Stomach (tissue), 8 donors: ENCODE measurements at regions not wholly inside any gene's neighbourhood (a gene's known extent, or its start where the extent isn't known, plus 50 kb on each side); places are given as distances from the start of the nearest gene placed in this dataset.

ENCODE experiments used
- DNase-seq, 2 donors: peaks; one replicate each; pipeline versions ENCODE4 v3.0.0 to v3.0.0-alpha.2; 2013 to 2019
- H3K27ac ChIP-seq, 5 donors: fragments of 200-600 bp in 4 of 5; sonication (generic) in 4 of 5; one replicate each; pipeline ENCODE4 v1.5.1; 2013 to 2019; ENCODE audit warnings: mild to moderate bottlenecking in 1 of 5, moderate library complexity in 1 of 5
- H3K27me3 ChIP-seq, 3 donors: fragments of 200-600 bp; sonication (generic); one replicate each; pipeline ENCODE4 v1.5.1; 2017 to 2019; ENCODE audit warnings: mixed run types in 1 of 3
- H3K36me3 ChIP-seq, 4 donors: fragments of 200-600 bp; sonication (generic); 1 replicate in 3 of 4; 2 replicates in 1 of 4; pipeline ENCODE4 v1.5.1; 2016 to 2019
- H3K4me1 ChIP-seq, 4 donors: fragments of 200-600 bp; sonication (generic); one replicate each; pipeline ENCODE4 v1.5.1; 2016 to 2019
- H3K4me3 ChIP-seq, 4 donors: fragments of 200-600 bp; sonication (generic) in 3 of 4; one replicate each; pipeline ENCODE4 v1.5.1; 2016 to 2019; ENCODE audit warnings: mild to moderate bottlenecking in 1 of 4
- H3K9me3 ChIP-seq, 4 donors: fragments of 200-600 bp; sonication (generic); one replicate each; pipeline ENCODE4 v1.5.1; 2016 to 2019
- EP300 ChIP-seq: sonication (generic); formaldehyde crosslinking; IDR thresholded peaks from one replicate; pipeline ENCODE4 v1.6.1; 2017; ENCODE audit warnings: antibody characterized with exemption
- POLR2A ChIP-seq, 4 donors: fragments of 450-650 bp; IDR thresholded peaks; one replicate each; pipeline ENCODE4 v1.6.1; 2016; ENCODE audit warnings: antibody characterized with exemption in 4 of 4, control low read depth in 2 of 4, mild to moderate bottlenecking in 1 of 4, moderate library complexity in 1 of 4
- POLR2AphosphoS5 ChIP-seq, 3 donors: sonication (generic); formaldehyde crosslinking; IDR thresholded peaks; one replicate each; pipeline ENCODE4 v1.6.1; 2016; ENCODE audit warnings: antibody characterized with exemption in 3 of 3
- WGBS, 5 donors: extraction: QIAGEN DNeasy Blood & Tissue Kit in 3 of 5; methylation state at CpG; one replicate each; pipeline versions ENCODE4 v1.1.5 to v1.1.7; 2013 to 2018; 5-methylcytosine and 5-hydroxymethylcytosine counted together
- intact Hi-C: fragments of 100-400 bp; cut with DNase I; formaldehyde crosslinking; loops from one replicate; pipeline ENCODE4 v1.15.1; 2023; ENCODE audit warnings: low total_unique reads
- TF ChIP-seq, protein P1 (sequence below), 7 experiments: fragments of 450-650 bp in 4 of 7; fragments of 200-600 bp in 3 of 7; sonication (generic) in 3 of 7; IDR thresholded peaks; one replicate each; pipeline ENCODE4 v1.5.1; 2016 to 2019; ENCODE audit warnings: antibody characterized with exemption in 7 of 7, control low read depth in 2 of 7, mild to moderate bottlenecking in 1 of 7
- donor health status: healthy with polysubstance abuse.
- donor health status: Bipolar disorder and iron deficiency.
- donor health status: healthy.

DNA sequence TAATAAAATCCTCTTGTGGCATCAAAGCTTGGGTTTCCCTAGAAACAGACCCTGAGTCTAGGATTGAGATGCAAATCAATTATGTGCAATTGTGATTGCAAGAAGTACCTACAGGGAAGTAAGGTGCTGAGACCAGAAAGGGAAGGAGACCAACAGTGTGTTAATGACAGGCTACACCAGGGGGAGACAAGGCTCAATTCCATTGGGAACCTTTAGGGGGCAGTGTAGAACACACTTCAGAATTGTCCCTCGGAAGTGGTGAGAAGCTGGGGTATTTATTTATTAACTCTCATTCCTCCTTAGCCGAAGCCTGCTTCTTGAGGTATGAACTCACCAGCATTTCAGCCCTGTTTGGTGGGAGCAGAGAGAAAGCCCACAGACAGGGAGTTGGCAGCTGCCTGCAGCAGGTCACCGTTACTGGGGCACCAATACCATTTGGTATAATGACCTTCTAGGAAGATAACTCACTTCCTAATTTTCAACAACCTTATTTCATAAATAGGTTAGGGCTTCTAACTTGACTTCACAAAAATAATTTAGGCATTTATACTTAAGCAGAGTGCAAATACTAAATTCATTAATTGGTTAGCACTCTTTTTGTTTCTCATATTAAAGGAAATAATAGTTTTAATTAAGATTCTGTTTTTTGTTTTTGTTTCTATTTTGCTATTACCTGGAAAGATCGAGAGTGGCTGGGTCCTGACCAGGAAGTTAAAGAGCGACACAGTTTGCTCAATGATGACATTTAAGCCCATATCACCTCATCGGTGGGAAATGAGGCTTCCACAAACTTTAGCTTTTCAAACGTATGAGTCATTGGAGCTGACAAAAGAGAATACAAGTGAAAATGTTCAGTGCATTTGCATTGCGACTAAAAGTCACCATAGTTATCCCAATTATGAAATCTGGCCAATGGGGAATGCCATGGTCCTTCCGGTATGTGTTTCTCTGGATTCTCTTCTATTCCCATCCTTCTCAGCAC, 94.8 kb downstream of the BTBD3 start:
- H3K27me3 ChIP-seq = no peaks in the 10 kb centered on the region
- H3K9me3 ChIP-seq = no peaks in the 10 kb centered on the region
- DNase-seq = peak; percentile 28 to 62
- no peak overlapping the region for H3K27ac ChIP-seq
- TF ChIP-seq POLR2A (IDR thresholded peaks at IDR 0.05) (no peak), POLR2AphosphoS5 (IDR thresholded peaks at IDR 0.05) (no peak)
- TF ChIP-seq, protein P1, sequence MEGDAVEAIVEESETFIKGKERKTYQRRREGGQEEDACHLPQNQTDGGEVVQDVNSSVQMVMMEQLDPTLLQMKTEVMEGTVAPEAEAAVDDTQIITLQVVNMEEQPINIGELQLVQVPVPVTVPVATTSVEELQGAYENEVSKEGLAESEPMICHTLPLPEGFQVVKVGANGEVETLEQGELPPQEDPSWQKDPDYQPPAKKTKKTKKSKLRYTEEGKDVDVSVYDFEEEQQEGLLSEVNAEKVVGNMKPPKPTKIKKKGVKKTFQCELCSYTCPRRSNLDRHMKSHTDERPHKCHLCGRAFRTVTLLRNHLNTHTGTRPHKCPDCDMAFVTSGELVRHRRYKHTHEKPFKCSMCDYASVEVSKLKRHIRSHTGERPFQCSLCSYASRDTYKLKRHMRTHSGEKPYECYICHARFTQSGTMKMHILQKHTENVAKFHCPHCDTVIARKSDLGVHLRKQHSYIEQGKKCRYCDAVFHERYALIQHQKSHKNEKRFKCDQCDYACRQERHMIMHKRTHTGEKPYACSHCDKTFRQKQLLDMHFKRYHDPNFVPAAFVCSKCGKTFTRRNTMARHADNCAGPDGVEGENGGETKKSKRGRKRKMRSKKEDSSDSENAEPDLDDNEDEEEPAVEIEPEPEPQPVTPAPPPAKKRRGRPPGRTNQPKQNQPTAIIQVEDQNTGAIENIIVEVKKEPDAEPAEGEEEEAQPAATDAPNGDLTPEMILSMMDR (IDR thresholded peaks at IDR 0.05) = peak in 5 of 7 experiments; percentile 53 to 87 (median 79)
- H3K4me1 ChIP-seq = no peaks in the 10 kb centered on the region
- H3K4me3 ChIP-seq = no peak overlapping the region
- 62 to 74% (median 65%) methylated on average over 9 of the region's 9 CpGs for WGBS, 5 donors
- no peaks in the 10 kb centered on the region for H3K36me3 ChIP-seq
- intact Hi-C loops = no loop called here

GRCh38 chr20:12014276-12014675, 96.6 kb downstream of the BTBD3 start:
- Histone ChIP-seq H3K4me1 (no peaks in the 10 kb centered on the region), H3K4me3 (no peak overlapping the region), H3K27ac (no peak overlapping the region), H3K9me3 (no peaks in the 10 kb centered on the region), H3K36me3 (no peaks in the 10 kb centered on the region), H3K27me3 (no peaks in the 10 kb centered on the region)
- WGBS, 5 donors = 88 to 96% (median 92%) methylated on average over 4 of the region's 4 CpGs
- intact Hi-C loops = no loop called here
- no peak for DNase-seq
- TF ChIP-seq EP300 (no peak), POLR2A (IDR thresholded peaks at IDR 0.05) (no peak), POLR2AphosphoS5 (IDR thresholded peaks at IDR 0.05) (no peak)
- TF ChIP-seq, protein P1 (IDR thresholded peaks at IDR 0.05) = no peak

DNA sequence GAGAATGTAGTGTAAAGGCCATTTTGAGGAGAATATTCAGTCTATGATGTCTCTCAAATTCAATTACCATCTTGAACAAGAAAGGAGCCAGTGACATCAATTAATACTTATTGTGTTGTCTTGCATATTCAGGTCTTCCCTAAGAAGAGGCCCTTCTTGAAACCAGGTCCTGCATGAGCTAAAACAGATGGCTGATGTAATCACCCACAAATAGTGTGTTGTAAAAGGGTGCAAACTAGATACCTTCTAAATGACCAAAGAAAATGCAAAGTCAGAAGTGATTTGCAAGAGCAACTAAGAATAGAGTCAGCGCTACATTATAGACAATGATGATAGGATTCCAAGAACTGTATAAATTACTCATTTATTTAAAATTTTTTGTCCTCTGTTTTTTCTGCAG, 97.0 kb downstream of the BTBD3 start:
- Histone ChIP-seq H3K4me3 (no peak overlapping the region), H3K4me1 (no peaks in the 10 kb centered on the region), H3K27me3 (no peaks in the 10 kb centered on the region), H3K36me3 (no peaks in the 10 kb centered on the region), H3K27ac (no peak overlapping the region), H3K9me3 (no peaks in the 10 kb centered on the region)
- no peak for DNase-seq
- TF ChIP-seq POLR2A (IDR thresholded peaks at IDR 0.05) (no peak), POLR2AphosphoS5 (IDR thresholded peaks at IDR 0.05) (no peak), EP300 (no peak)
- TF ChIP-seq, protein P1 (IDR thresholded peaks at IDR 0.05) = no peak
- 95 to 100% (median 98%) methylated on average over 1 of the region's 1 CpG for WGBS, 5 donors
- intact Hi-C loops = no loop called here

DNA sequence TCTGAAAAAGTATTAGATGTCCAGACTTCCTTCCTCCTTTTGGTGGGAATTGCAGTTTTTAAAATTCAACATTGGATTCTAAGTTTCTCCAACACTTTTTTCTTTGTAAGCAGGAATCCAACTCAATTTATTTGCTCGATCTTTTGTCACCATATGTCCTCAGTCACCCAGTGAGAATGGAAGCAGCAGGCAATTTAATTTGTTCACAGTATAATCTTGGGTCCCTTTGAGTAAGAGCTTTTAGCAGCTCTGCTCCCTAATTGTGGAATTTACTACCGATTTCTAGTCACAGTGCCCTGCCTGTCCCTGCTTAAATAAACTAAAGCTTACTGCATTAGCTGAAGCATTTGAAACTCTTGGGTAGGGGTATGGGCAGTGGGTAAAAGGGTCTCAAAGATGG, 98.6 kb downstream of the BTBD3 start:
- intact Hi-C loops = no loop called here
- no peak for DNase-seq

More for the DNA sequence above, 98.6 kb downstream of the BTBD3 start:
- no peak overlapping the region for H3K27ac ChIP-seq
- H3K36me3 ChIP-seq = no peaks in the 10 kb centered on the region
- no peak overlapping the region for H3K4me3 ChIP-seq
- TF ChIP-seq, protein P1 (IDR thresholded peaks at IDR 0.05) = no peak
- TF ChIP-seq POLR2AphosphoS5 (IDR thresholded peaks at IDR 0.05) (no peak), POLR2A (IDR thresholded peaks at IDR 0.05) (no peak), EP300 (no peak)
- no peaks in the 10 kb centered on the region for H3K4me1 ChIP-seq
- no peaks in the 10 kb centered on the region for H3K9me3 ChIP-seq
- WGBS, 5 donors = 41 to 61% (median 59%) methylated on average over 2 of the region's 2 CpGs
- H3K27me3 ChIP-seq = no peaks in the 10 kb centered on the region
